Keratinocyte (primary cell): ENCODE measurements at regions not wholly inside any gene's neighbourhood (a gene's known extent, or its start where the extent isn't known, plus 50 kb on each side); places are given as distances from the start of the nearest gene placed in this dataset.

ENCODE experiments used
- DNase-seq: peaks from one replicate; pipeline ENCODE4 v3.0.0-alpha.2; 2011; ENCODE audit warnings: low read depth, missing footprints, low spot score
- FAIRE-seq: peaks from 2 replicates; lab custom pipeline; 2011; peaks lifted over from hg19 to GRCh38; lab: Jason Lieb, UNC
- H2AFZ ChIP-seq: 2 replicates; pipeline ENCODE4 v1.6.0; 2012; ENCODE audit warnings: low read length, control low read depth, inconsistent platforms; ENCODE audit not compliant: control insufficient read depth
- H3K27ac ChIP-seq: 2 replicates; pipeline ENCODE4 v1.5.1; 2011; ENCODE audit warnings: low read length; ENCODE audit not compliant: control insufficient read depth, insufficient read depth
- H3K27me3 ChIP-seq: 3 replicates; pipeline ENCODE4 v1.6.0; 2011; ENCODE audit warnings: low read length; ENCODE audit not compliant: control insufficient read depth, insufficient read depth; ENCODE audit errors: extremely low read depth
- H3K36me3 ChIP-seq, 2 experiments: 2 replicates in 1 of 2; 3 replicates in 1 of 2; pipeline ENCODE4 v1.5.1; 2011; ENCODE audit warnings: low read length in 2 of 2, mild to moderate bottlenecking in 1 of 2; ENCODE audit not compliant: control insufficient read depth in 2 of 2, insufficient read depth in 2 of 2; ENCODE audit errors: extremely low read depth in 1 of 2
- H3K4me1 ChIP-seq: 3 replicates; pipeline ENCODE4 v1.5.1; 2011; ENCODE audit warnings: low read length; ENCODE audit not compliant: control insufficient read depth, insufficient read depth; ENCODE audit errors: extremely low read depth
- H3K4me2 ChIP-seq: 3 replicates; pipeline ENCODE4 v1.6.0; 2011; ENCODE audit warnings: low read depth, low read length; ENCODE audit not compliant: control insufficient read depth, insufficient read depth; ENCODE audit errors: extremely low read depth
- H3K4me3 ChIP-seq, 3 experiments: fragments of 200-600 bp in 1 of 3; sonication (generic) in 1 of 3; 2 replicates in 2 of 3; 3 replicates in 1 of 3; pipeline ENCODE4 v1.5.1; 2011 to 2016; ENCODE audit warnings: low read length in 3 of 3, mild to moderate bottlenecking in 3 of 3, control low read depth in 2 of 3, inconsistent platforms in 1 of 3, low read depth in 1 of 3, mixed read lengths in 1 of 3, mixed run types in 1 of 3, moderate library complexity in 1 of 3; ENCODE audit not compliant: control insufficient read depth in 2 of 3, insufficient read depth in 2 of 3; ENCODE audit errors: extremely low read depth in 1 of 3
- H3K79me2 ChIP-seq: 2 replicates; pipeline ENCODE4 v1.6.0; 2012; ENCODE audit warnings: low read length; ENCODE audit not compliant: control insufficient read depth, insufficient read depth
- H3K9ac ChIP-seq: 3 replicates; pipeline ENCODE4 v1.6.0; 2011; ENCODE audit warnings: low read length; ENCODE audit not compliant: control insufficient read depth, insufficient read depth; ENCODE audit errors: extremely low read depth
- H3K9me1 ChIP-seq: 3 replicates; pipeline ENCODE4 v1.6.0; 2011; ENCODE audit warnings: low read length; ENCODE audit not compliant: control insufficient read depth, insufficient read depth; ENCODE audit errors: extremely low read depth
- H3K9me3 ChIP-seq: 2 replicates; pipeline ENCODE4 v1.5.1; 2012; ENCODE audit warnings: low read depth, low read length; ENCODE audit not compliant: control insufficient read depth
- H4K20me1 ChIP-seq: 3 replicates; pipeline ENCODE4 v1.6.0; 2011; ENCODE audit warnings: low read length; ENCODE audit not compliant: control insufficient read depth, insufficient read depth; ENCODE audit errors: extremely low read depth
- EZH2 ChIP-seq: IDR thresholded peaks from one replicate; pipeline ENCODE4 v1.6.1; 2012; ENCODE audit warnings: inconsistent platforms, mild to moderate bottlenecking, low read length, moderate library complexity
- dilution Hi-C: fragments of 300-500 bp; cut with MboI; formaldehyde crosslinking; loops from one replicate; pipeline ENCODE4 v1.7.0; 2020; ENCODE audit warnings: low sequenced_read_pairs; ENCODE audit not compliant: extremely low pct_ligation_motif_present
- TF ChIP-seq, protein P1 (sequence below), 3 experiments: IDR thresholded peaks in 1 of 3; conservative IDR thresholded peaks in 1 of 3; optimal IDR thresholded peaks in 1 of 3; 2 replicates in 2 of 3; 3 replicates in 1 of 3; pipeline versions ENCODE3 to v1.5.1; 2011; ENCODE audit warnings: low read length in 3 of 3, mild to moderate bottlenecking in 3 of 3, moderate library complexity in 2 of 3, control low read depth in 1 of 3, inconsistent platforms in 1 of 3; ENCODE audit not compliant: insufficient read depth in 2 of 3; ENCODE audit errors: extremely low read depth in 1 of 3

DNA sequence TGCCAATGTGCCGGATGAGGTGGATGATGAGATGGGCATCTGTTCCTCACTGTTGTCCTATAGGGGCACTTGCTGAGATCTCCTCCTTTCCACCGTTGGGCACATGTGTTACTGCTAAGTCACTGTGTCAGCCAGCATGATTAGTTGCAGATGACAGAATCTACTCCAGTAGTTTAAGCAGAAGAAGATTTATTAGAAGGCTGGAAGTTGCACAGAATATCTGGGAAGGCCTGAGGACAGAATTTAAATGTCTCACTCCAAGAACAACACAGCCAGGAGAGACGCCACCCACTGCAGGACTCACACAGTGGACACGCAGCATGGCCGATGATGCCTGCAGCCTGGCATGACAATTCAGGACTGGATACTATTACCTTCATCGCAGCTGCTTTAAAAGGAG, 157.5 kb downstream of the NSG2 start:
- Histone ChIP-seq H3K27me3 (no peaks in the 10 kb centered on the region), H2AFZ (no peak overlapping the region), H3K4me1 (no peaks in the 10 kb centered on the region), H3K27ac (no peak overlapping the region), H3K4me2 (no peak overlapping the region), H3K36me3 (no peaks in the 10 kb centered on the region), H3K9ac (no peak overlapping the region), H4K20me1 (no peaks in the 10 kb centered on the region), H3K4me3 (no peak overlapping the region), H3K79me2 (no peaks in the 10 kb centered on the region), H3K9me1 (no peaks in the 10 kb centered on the region), H3K9me3 (no peaks in the 10 kb centered on the region)
- DNase-seq (no peak), FAIRE-seq (no peak)
- dilution Hi-C loops: no loop called here
- no peak for TF ChIP-seq EZH2
- TF ChIP-seq, protein P1, sequence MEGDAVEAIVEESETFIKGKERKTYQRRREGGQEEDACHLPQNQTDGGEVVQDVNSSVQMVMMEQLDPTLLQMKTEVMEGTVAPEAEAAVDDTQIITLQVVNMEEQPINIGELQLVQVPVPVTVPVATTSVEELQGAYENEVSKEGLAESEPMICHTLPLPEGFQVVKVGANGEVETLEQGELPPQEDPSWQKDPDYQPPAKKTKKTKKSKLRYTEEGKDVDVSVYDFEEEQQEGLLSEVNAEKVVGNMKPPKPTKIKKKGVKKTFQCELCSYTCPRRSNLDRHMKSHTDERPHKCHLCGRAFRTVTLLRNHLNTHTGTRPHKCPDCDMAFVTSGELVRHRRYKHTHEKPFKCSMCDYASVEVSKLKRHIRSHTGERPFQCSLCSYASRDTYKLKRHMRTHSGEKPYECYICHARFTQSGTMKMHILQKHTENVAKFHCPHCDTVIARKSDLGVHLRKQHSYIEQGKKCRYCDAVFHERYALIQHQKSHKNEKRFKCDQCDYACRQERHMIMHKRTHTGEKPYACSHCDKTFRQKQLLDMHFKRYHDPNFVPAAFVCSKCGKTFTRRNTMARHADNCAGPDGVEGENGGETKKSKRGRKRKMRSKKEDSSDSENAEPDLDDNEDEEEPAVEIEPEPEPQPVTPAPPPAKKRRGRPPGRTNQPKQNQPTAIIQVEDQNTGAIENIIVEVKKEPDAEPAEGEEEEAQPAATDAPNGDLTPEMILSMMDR (optimal IDR thresholded peaks at IDR 0.05 in 1 of 3, IDR thresholded peaks at IDR 0.05 in 1 of 3, conservative IDR thresholded peaks at IDR 0.05 in 1 of 3; ENCODE audit: extremely low read depth in 1 of 3, insufficient read depth in 2 of 3, low read length in 3 of 3): no peak

DNA sequence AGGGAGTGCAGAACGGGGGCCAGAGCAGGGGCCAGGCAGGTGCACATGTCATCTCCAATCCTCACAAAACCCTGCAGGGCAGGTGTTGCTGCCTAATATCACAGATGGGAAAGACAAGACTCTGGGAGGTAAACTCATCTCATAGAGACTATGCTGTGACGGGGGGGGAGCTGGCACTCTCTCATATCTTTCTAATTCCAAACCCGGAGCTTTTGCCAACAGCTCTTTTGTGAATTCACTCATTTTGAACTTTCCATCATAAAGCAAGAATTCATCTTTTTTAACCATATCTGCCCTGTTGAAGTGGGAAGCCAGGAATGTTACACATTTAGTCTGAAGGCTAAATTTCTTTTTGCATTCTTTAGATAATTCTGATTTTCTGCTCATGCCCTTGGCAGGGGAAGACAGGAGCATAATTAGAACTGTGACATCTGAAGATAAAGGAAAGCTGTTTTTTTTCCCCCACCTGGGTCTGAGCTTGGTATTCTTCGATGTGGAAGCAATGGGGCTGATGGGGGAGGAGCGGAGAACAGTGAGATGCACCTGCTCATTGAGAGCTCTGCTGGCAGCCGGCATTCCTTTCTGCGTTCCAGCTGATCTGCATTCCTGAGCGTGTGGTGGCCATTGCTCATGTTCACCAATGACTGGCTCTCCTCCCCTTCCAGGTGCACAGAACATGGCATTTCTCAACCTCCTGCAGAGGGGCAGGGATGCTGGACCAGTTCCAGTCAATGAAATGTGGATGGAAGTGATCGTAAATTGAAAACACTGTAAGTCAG, 159.2 kb downstream of the NSG2 start:
- no peak for FAIRE-seq

More for the DNA sequence above, 159.2 kb downstream of the NSG2 start:
- Histone ChIP-seq H3K79me2 (no peaks in the 10 kb centered on the region), H4K20me1 (no peaks in the 10 kb centered on the region), H2AFZ (no peak overlapping the region), H3K27me3 (no peaks in the 10 kb centered on the region), H3K9me3 (no peaks in the 10 kb centered on the region), H3K4me2 (no peak overlapping the region), H3K36me3 (no peaks in the 10 kb centered on the region), H3K9ac (no peak overlapping the region), H3K4me1 (no peaks in the 10 kb centered on the region), H3K9me1 (no peaks in the 10 kb centered on the region), H3K4me3 (no peak overlapping the region), H3K27ac (no peak overlapping the region)
- TF ChIP-seq, protein P1 (optimal IDR thresholded peaks at IDR 0.05 in 1 of 3, IDR thresholded peaks at IDR 0.05 in 1 of 3, conservative IDR thresholded peaks at IDR 0.05 in 1 of 3; ENCODE audit: extremely low read depth in 1 of 3, insufficient read depth in 2 of 3, low read length in 3 of 3): no peak
- TF ChIP-seq EZH2: no peak
- dilution Hi-C loops: no loop called here
- DNase-seq: no peak
